Testis (tissue), 2 donors: ENCODE measurements at regions not wholly inside any gene's neighbourhood (a gene's known extent, or its start where the extent isn't known, plus 50 kb on each side); places are given as distances from the start of the nearest gene placed in this dataset.

ENCODE experiments used
- POLR2A ChIP-seq: fragments of 450-650 bp; IDR thresholded peaks from one replicate; pipeline ENCODE4 v1.6.1; 2017; ENCODE audit warnings: antibody characterized with exemption, mild to moderate bottlenecking, moderate library complexity
- TF ChIP-seq, protein P1 (sequence below), 3 experiments: fragments of 450-650 bp in 2 of 3; fragments of 200-600 bp in 1 of 3; sonication (generic) in 1 of 3; IDR thresholded peaks; one replicate each; pipeline ENCODE4 v1.5.1; 2016 to 2019; ENCODE audit warnings: antibody characterized with exemption in 3 of 3, mild to moderate bottlenecking in 2 of 3, moderate library complexity in 1 of 3

DNA sequence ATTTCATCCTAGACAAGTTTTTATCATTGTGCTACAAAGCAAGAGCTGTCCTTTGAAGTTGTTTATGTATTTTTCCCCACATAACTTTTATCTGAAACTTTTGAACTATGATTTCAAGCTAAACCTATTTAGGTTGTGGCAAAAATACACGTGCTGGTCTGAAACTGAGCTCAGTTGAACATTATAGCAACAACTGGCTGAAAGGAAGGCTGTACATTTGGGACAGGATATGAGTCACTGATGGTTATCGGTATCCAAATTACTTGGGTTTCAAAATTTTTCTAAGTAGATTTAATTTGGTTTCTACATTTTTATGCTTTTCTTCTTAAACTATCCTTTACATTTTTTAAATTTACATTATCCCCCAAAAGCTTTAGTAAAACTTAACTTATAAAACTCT is 627.3 kb upstream of the NUDT12 start:
- TF ChIP-seq POLR2A = no peak
- TF ChIP-seq, protein P1, sequence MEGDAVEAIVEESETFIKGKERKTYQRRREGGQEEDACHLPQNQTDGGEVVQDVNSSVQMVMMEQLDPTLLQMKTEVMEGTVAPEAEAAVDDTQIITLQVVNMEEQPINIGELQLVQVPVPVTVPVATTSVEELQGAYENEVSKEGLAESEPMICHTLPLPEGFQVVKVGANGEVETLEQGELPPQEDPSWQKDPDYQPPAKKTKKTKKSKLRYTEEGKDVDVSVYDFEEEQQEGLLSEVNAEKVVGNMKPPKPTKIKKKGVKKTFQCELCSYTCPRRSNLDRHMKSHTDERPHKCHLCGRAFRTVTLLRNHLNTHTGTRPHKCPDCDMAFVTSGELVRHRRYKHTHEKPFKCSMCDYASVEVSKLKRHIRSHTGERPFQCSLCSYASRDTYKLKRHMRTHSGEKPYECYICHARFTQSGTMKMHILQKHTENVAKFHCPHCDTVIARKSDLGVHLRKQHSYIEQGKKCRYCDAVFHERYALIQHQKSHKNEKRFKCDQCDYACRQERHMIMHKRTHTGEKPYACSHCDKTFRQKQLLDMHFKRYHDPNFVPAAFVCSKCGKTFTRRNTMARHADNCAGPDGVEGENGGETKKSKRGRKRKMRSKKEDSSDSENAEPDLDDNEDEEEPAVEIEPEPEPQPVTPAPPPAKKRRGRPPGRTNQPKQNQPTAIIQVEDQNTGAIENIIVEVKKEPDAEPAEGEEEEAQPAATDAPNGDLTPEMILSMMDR (IDR thresholded peaks at IDR 0.05) = no peak
